ENCODE measurements at regions not wholly inside any gene's neighbourhood (a gene's known extent, or its start where the extent isn't known, plus 50 kb on each side); places are given as distances from the start of the nearest gene placed in this dataset.

- DNase-seq (ENCODE audit: low read depth in 1 of 2, low spot score in 1 of 2) (no peak), FAIRE-seq (no peak), ATAC-seq (no peak)
- TF ChIP-seq HMGXB4 (CRISPR knock-in tag; IDR thresholded peaks at IDR 0.05; ENCODE audit: borderline replicate concordance): no peak
- no peak for TF ChIP-seq USF2 (IDR thresholded peaks at IDR 0.05)
- no peak for TF ChIP-seq RNF2 (IDR thresholded peaks at IDR 0.05; ENCODE audit: borderline replicate concordance, low read depth)
- no peak for TF ChIP-seq HDAC2 (IDR thresholded peaks at IDR 0.05)
- no peak for TF ChIP-seq NPAS2 (CRISPR knock-in tag; IDR thresholded peaks at IDR 0.05; ENCODE audit: borderline replicate concordance)
- TF ChIP-seq REST (IDR thresholded peaks at IDR 0.05): no peak
- TF ChIP-seq KDM1A (IDR thresholded peaks at IDR 0.05; ENCODE audit: low read depth): no peak
- TF ChIP-seq POLR2AphosphoS2 (conservative IDR thresholded peaks at IDR 0.05; ENCODE audit: low read length): no peak
- TF ChIP-seq ATOH8 (CRISPR knock-in tag; IDR thresholded peaks at IDR 0.05; ENCODE audit: low read depth): no peak
- no peak for TF ChIP-seq ZC3H11A (IDR thresholded peaks at IDR 0.05)
- no peak for TF ChIP-seq RFX5 (IDR thresholded peaks at IDR 0.05)
- no peak for TF ChIP-seq PBX3 (IDR thresholded peaks at IDR 0.05)
- no peak for TF ChIP-seq CBX2 (IDR thresholded peaks at IDR 0.05; ENCODE audit: borderline replicate concordance, low read depth)
- TF ChIP-seq FOSB (CRISPR knock-in tag; IDR thresholded peaks at IDR 0.05): no peak
- no peak for TF ChIP-seq BHLHE40 (IDR thresholded peaks at IDR 0.05; ENCODE audit: low read depth, low read length)
- no peaks in the 10 kb centered on the region; the same call in 2 of the 3 replicates for H3K9me3 ChIP-seq
- no peak overlapping the region for H3K27ac ChIP-seq
- no peak overlapping the region for H3K4me2 ChIP-seq
- ChIA-PET CTCF (interaction anchor here (0.9 kb wide), 1 partner anchor 11 kb away, joined by 3 read pairs; no protein-coding TSS in a partner anchor), POLR2A (no interaction called here)
- no peak overlapping the region for H3K4me3 ChIP-seq
- 14% methylated on average over 4 of the region's 5 CpGs for WGBS (ENCODE audit: missing lambda C conversion rate)
- H3K4me1 ChIP-seq: peaks cover 11% of the 10 kb centered on the region; the same call in 2 of the 3 replicates
These were observed 322.8 kb downstream of the EDEM1 start for GRCh38 chr3:5510300-5510699.

GRCh38 chr3:5517921-5518320 lies 330.4 kb downstream of the EDEM1 start:
- no peak for TF ChIP-seq CBX8 (IDR thresholded peaks at IDR 0.05)
- no peak for TF ChIP-seq HES2 (IDR thresholded peaks at IDR 0.05)
- no peak for TF ChIP-seq TFCP2L1 (CRISPR knock-in tag; IDR thresholded peaks at IDR 0.05)
- no peak for ATAC-seq
- no peak overlapping the region for H3K4me3 ChIP-seq
- 5% methylated on average over 4 of the region's 4 CpGs for WGBS (ENCODE audit: missing lambda C conversion rate)
- no peak overlapping the region for H3K4me2 ChIP-seq
- no peak overlapping the region for H3K27ac ChIP-seq
- H3K9me3 ChIP-seq: no peaks in the 10 kb centered on the region
- FAIRE-seq: no peak
- no peak for DNase-seq (ENCODE audit: low read depth in 1 of 2, low spot score in 1 of 2)
- POLR2A ChIA-PET: no interaction called here
- no peaks in the 10 kb centered on the region for H3K4me1 ChIP-seq
- CTCF ChIA-PET: no interaction called here

All from A549 (cell line).